A549 (cell line): ENCODE measurements at regions not wholly inside any gene's neighbourhood (a gene's known extent, or its start where the extent isn't known, plus 50 kb on each side); places are given as distances from the start of the nearest gene placed in this dataset.

ENCODE experiments used
- ATAC-seq, 2 experiments: fragments of 200-7000 bp in 1 of 2; fragments of >200 bp in 1 of 2; cut with Nextera tagmentation in 1 of 2; cut with Tn5 transposase in 1 of 2; 3 replicates each; pipeline versions ENCODE4 v1.8.0 to v1.9.1; 2018 to 2020; ENCODE audit warnings: mild to moderate bottlenecking in 1 of 2, moderate library complexity in 1 of 2
- CTCF ChIA-PET: fragments of 300-600 bp; sonication (Branson Sonifier 250); formaldehyde crosslinking; extraction: SDS; loops from one replicate; lab custom pipeline; 2021; ENCODE audit warnings: antibody characterized with exemption, inconsistent platforms; lab: Yijun Ruan, JAX
- POLR2A ChIA-PET: fragments of 350-600 bp; formaldehyde crosslinking; extraction: SDS; loops from one replicate; lab custom pipeline; 2021; ENCODE audit warnings: antibody characterized with exemption, inconsistent platforms; lab: Yijun Ruan, JAX
- DNase-seq, 2 experiments: peaks; one replicate each; pipeline versions ENCODE4 v3.0.0 to v3.0.0-alpha.2; 2011 to 2016; ENCODE audit warnings: low read depth in 1 of 2, low spot score in 1 of 2
- FAIRE-seq: peaks from 2 replicates; lab custom pipeline; 2011; peaks lifted over from hg19 to GRCh38; lab: Jason Lieb, UNC
- H3K27ac ChIP-seq, 2 experiments: fragments of >200 bp; sonication (Bioruptor Twin); formaldehyde crosslinking; 3 replicates each; pipeline ENCODE4 v1.5.1; 2016 to 2017
- H3K4me1 ChIP-seq: fragments of >200 bp; sonication (Bioruptor Twin); formaldehyde crosslinking; 3 replicates; pipeline ENCODE4 v1.6.1; 2016
- H3K4me2 ChIP-seq: fragments of >200 bp; sonication (Bioruptor Twin); formaldehyde crosslinking; 3 replicates; pipeline ENCODE4 v1.6.1; 2016
- H3K4me3 ChIP-seq: fragments of >200 bp; sonication (Bioruptor Twin); formaldehyde crosslinking; 3 replicates; pipeline ENCODE4 v1.5.1; 2016
- H3K9me3 ChIP-seq: fragments of >200 bp; sonication (Bioruptor Twin); formaldehyde crosslinking; 3 replicates; pipeline ENCODE4 v1.6.1; 2016
- CBX2 ChIP-seq: fragments of 200-600 bp; sonication (generic); IDR thresholded peaks from 2 replicates; pipeline ENCODE4 v1.6.1; 2016; ENCODE audit warnings: low read depth, mild to moderate bottlenecking, borderline replicate concordance
- CBX8 ChIP-seq: fragments of 200-600 bp; sonication (generic); IDR thresholded peaks from 2 replicates; pipeline ENCODE4 v1.6.1; 2016
- CEBPB ChIP-seq, 2 experiments: fragments of >200 bp in 1 of 2; sonication (Bioruptor Twin) in 1 of 2; formaldehyde crosslinking in 1 of 2; IDR thresholded peaks; 2 replicates each; pipeline ENCODE4 v1.6.1; 2012 to 2016
- CHD4 ChIP-seq: fragments of 200-600 bp; sonication (generic); IDR thresholded peaks from 2 replicates; pipeline ENCODE4 v1.6.1; 2016; ENCODE audit warnings: antibody characterized with exemption, mild to moderate bottlenecking, borderline replicate concordance
- EHMT2 ChIP-seq: fragments of 200-600 bp; sonication (generic); IDR thresholded peaks from 2 replicates; pipeline ENCODE4 v1.6.1; 2016; ENCODE audit warnings: antibody characterized with exemption, low read depth, mild to moderate bottlenecking, moderate library complexity
- FOSL2 ChIP-seq, 2 experiments: fragments of 450-650 bp in 1 of 2; fragments of >200 bp in 1 of 2; sonication (Bioruptor Twin) in 1 of 2; formaldehyde crosslinking; IDR thresholded peaks; 2 replicates each; pipeline versions ENCODE4 v1.5.0 to v1.6.1; 2016 to 2020; ENCODE audit warnings: mild to moderate bottlenecking in 1 of 2, moderate library complexity in 1 of 2
- GATA3 ChIP-seq: IDR thresholded peaks from 2 replicates; pipeline ENCODE4 v1.6.1; 2012; ENCODE audit warnings: borderline replicate concordance
- HOXA7 ChIP-seq: fragments of 250-450 bp; sonication (Bioruptor Pico); IDR thresholded peaks from 2 replicates; pipeline ENCODE4 v1.5.0; 2020; ENCODE audit warnings: mild to moderate bottlenecking, moderate library complexity
- KDM5A ChIP-seq: fragments of 200-600 bp; sonication (generic); IDR thresholded peaks from 2 replicates; pipeline ENCODE4 v1.6.1; 2016; ENCODE audit warnings: antibody characterized with exemption, mild to moderate bottlenecking
- MAFK ChIP-seq: fragments of 450-650 bp; IDR thresholded peaks from 2 replicates; pipeline ENCODE4 v1.6.1; 2014; ENCODE audit not compliant: partially characterized antibody
- MAZ ChIP-seq: fragments of 150-350 bp; IDR thresholded peaks from 2 replicates; pipeline ENCODE4 v1.6.1; 2014; ENCODE audit warnings: antibody characterized with exemption, low read depth, low read length, borderline replicate concordance
- RARB ChIP-seq: fragments of 250-450 bp; sonication (Bioruptor Pico); IDR thresholded peaks from 2 replicates; pipeline ENCODE4 v1.8.0; 2021; ENCODE audit warnings: mild to moderate bottlenecking, moderate library complexity
- RNF2 ChIP-seq: fragments of 200-600 bp; sonication (generic); IDR thresholded peaks from 2 replicates; pipeline ENCODE4 v1.6.1; 2016; ENCODE audit warnings: low read depth, mild to moderate bottlenecking, antibody characterized with exemption, moderate library complexity, borderline replicate concordance
- SREBF2 ChIP-seq: fragments of 450-650 bp; IDR thresholded peaks from 2 replicates; pipeline ENCODE4 v1.6.1; 2014; ENCODE audit warnings: mild to moderate bottlenecking, moderate library complexity
- TFCP2L1 ChIP-seq: fragments of 250-450 bp; sonication (Bioruptor Pico); IDR thresholded peaks from 2 replicates; pipeline ENCODE4 v1.5.0; 2021; ENCODE audit warnings: mild to moderate bottlenecking
- WGBS: methylation state at CpG from one replicate; pipeline ENCODE4 v1.1.6; 2017; ENCODE audit errors: missing lambda C conversion rate; 5-methylcytosine and 5-hydroxymethylcytosine counted together
- TF ChIP-seq, protein P1 (sequence below): IDR thresholded peaks from 2 replicates; pipeline ENCODE4 v1.6.1; 2012
- TF ChIP-seq, protein P2 (sequence below): fragments of >200 bp; sonication (Bioruptor Twin); formaldehyde crosslinking; IDR thresholded peaks from 3 replicates; pipeline ENCODE4 v1.6.1; 2016
- TF ChIP-seq, protein P3 (sequence below): fragments of 250-450 bp; sonication (Bioruptor Pico); IDR thresholded peaks from 2 replicates; pipeline ENCODE4 v1.5.0; 2021; ENCODE audit warnings: mild to moderate bottlenecking, moderate library complexity, borderline replicate concordance

DNA sequence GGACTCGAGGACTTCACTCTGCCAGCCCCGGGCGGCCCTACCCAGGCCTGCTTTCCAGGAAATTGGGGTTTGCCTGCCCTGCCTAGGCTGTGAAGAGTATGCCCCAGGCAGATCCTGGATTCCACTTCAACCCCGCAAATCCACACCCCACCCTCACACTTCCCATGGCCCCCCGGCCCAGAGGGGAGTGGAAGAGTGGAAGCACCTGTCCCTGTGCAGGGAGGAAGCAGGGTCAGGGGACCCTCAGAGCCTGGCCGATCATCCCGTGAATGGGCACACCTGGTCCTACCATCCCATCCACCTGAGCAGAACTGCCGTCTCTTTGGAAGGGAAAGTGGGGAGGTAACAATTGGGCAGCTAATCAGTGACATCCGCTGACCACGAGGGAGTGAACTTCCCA is 245.2 kb downstream of the EIPR1 start:
- ChIA-PET POLR2A (no interaction called here), CTCF (no interaction called here)
- no peaks in the 10 kb centered on the region for H3K4me1 ChIP-seq
- ATAC-seq (peak in 1 of 2 experiments; percentile 22; a peak in 1 of 6 replicates), FAIRE-seq (no peak), DNase-seq (no peak)
- no peak overlapping the region for H3K4me2 ChIP-seq
- H3K4me3 ChIP-seq, result no peak overlapping the region
- 52% methylated on average over 10 of the region's 10 CpGs for WGBS
- TF ChIP-seq CBX8 (no peak), TFCP2L1 (CRISPR knock-in tag) (no peak)
- H3K27ac ChIP-seq, result no peak overlapping the region
- H3K9me3 ChIP-seq, result peaks cover 17% of the 10 kb centered on the region; the same call in 1 of the 3 replicates

DNA sequence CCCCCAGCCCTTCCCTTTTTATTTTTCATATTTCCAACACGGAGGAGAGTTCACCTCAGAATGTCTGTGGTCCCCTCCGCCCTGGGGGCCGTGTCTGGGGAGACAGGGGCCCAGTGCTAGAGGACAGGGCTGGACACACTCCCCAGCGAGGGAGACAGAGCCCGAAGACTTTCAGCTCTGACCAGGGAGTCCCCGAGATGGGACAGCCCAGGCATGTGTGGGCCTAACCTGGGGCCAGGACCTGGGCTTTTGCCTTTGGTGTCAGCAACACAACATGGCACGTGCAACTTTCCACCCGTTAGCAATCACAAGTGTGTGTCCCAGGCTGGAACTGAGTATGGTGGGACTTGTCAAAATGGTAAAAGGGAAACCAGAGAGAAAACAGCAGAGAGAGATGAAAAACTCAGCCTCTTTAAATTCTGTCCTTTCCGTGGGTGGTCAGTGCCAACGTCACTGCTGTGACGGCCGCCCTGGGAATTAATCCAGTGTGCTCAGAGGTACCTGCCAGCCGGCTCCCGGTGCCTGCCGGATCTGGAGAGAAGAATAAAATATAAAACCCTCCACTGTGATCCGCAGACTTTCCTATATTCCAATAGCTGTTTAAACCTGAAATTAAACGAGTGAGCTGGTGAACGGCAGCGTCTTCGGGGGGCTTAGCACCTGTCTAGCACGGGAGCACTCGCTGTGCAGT is 245.8 kb downstream of the EIPR1 start:
- Histone ChIP-seq H3K4me2 (no peak overlapping the region), H3K27ac (no peak overlapping the region), H3K4me1 (no peaks in the 10 kb centered on the region), H3K4me3 (no peak overlapping the region), H3K9me3 (peaks cover 17% of the 10 kb centered on the region; the same call in 1 of the 3 replicates)
- FAIRE-seq, result no peak
- ChIA-PET CTCF (no interaction called here), POLR2A (no interaction called here)
- 55% methylated on average over 22 of the region's 22 CpGs for WGBS
- DNase-seq, result no peak
- TF ChIP-seq RARB (CRISPR knock-in tag) (no peak), CBX2 (no peak), GATA3 (no peak), KDM5A (no peak), CBX8 (no peak), CEBPB (IDR thresholded peaks at IDR 0.05) (no peak), HOXA7 (no peak), FOSL2 (IDR thresholded peaks at IDR 0.05) (no peak), FOSL2 (CRISPR knock-in tag; IDR thresholded peaks at IDR 0.05) (no peak), RNF2 (no peak), MAFK (no peak), EHMT2 (no peak), CHD4 (no peak), SREBF2 (no peak), MAZ (no peak)
- TF ChIP-seq, protein P1, sequence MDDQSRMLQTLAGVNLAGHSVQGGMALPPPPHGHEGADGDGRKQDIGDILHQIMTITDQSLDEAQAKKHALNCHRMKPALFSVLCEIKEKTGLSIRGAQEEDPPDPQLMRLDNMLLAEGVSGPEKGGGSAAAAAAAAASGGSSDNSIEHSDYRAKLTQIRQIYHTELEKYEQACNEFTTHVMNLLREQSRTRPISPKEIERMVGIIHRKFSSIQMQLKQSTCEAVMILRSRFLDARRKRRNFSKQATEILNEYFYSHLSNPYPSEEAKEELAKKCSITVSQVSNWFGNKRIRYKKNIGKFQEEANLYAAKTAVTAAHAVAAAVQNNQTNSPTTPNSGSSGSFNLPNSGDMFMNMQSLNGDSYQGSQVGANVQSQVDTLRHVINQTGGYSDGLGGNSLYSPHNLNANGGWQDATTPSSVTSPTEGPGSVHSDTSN, result no peak
- TF ChIP-seq, protein P2, sequence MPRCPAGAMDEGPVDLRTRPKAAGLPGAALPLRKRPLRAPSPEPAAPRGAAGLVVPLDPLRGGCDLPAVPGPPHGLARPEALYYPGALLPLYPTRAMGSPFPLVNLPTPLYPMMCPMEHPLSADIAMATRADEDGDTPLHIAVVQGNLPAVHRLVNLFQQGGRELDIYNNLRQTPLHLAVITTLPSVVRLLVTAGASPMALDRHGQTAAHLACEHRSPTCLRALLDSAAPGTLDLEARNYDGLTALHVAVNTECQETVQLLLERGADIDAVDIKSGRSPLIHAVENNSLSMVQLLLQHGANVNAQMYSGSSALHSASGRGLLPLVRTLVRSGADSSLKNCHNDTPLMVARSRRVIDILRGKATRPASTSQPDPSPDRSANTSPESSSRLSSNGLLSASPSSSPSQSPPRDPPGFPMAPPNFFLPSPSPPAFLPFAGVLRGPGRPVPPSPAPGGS, result no peak
- TF ChIP-seq, protein P3, sequence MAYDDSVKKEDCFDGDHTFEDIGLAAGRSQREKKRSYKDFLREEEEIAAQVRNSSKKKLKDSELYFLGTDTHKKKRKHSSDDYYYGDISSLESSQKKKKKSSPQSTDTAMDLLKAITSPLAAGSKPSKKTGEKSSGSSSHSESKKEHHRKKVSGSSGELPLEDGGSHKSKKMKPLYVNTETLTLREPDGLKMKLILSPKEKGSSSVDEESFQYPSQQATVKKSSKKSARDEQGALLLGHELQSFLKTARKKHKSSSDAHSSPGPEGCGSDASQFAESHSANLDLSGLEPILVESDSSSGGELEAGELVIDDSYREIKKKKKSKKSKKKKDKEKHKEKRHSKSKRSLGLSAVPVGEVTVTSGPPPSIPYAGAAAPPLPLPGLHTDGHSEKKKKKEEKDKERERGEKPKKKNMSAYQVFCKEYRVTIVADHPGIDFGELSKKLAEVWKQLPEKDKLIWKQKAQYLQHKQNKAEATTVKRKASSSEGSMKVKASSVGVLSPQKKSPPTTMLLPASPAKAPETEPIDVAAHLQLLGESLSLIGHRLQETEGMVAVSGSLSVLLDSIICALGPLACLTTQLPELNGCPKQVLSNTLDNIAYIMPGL (CRISPR knock-in tag), result no peak
- ATAC-seq, result peak in 1 of 2 experiments; percentile 23; a peak in 3 of 6 replicates
